RPMI8226 (cell line): ENCODE measurements at regions not wholly inside any gene's neighbourhood (a gene's known extent, or its start where the extent isn't known, plus 50 kb on each side); places are given as distances from the start of the nearest gene placed in this dataset.
"Not testable (repeated sequence)": the region's sequence is repeated elsewhere in the genome, so short reads cannot be mapped to it uniquely, and the experiment has no call there.

Experiments
- DNase-seq: peaks from one replicate; pipeline ENCODE4 v3.0.0-alpha.2; 2015

DNA sequence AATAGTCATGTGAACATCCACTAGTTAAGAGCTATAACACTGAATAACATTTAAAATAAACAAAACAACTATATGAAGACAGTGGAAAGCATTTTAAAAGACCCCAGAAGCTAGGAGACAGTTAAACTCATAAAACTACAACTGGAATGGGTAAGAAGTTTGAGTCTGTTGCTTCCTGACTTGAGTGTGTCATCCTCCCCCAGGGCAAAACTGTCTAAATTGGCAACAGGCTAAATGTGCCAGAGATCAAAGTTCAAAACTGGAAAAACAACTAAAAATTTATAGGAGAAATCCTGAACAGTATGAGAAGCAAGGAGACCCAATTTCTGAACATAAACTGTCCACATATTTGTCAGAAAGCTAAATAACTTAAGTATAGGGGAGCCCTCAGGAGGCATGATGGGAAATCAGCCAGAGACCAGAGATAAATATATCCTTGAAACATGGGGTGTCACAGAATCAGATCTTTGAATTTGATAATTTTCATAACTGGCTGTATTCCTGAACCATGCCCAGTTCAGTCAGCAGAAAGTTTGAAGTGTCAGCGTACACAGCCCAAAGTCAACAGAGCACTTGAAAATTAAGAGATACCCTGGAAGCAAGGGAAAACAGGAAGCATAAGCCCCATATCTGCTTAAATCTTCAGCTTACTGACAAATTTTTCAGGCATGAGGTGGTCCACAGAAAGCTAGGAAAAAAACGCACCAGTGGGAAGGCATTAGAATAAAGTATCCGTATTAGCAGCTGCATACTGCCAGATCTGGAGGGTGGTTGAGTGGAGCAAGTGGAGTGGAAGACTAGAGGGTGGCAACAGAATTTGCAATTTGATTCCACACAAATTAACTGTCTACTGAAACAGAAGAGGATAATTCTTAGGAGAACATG lies 516.1 kb upstream of the MAN1A1 start:
- no peak for DNase-seq

DNA sequence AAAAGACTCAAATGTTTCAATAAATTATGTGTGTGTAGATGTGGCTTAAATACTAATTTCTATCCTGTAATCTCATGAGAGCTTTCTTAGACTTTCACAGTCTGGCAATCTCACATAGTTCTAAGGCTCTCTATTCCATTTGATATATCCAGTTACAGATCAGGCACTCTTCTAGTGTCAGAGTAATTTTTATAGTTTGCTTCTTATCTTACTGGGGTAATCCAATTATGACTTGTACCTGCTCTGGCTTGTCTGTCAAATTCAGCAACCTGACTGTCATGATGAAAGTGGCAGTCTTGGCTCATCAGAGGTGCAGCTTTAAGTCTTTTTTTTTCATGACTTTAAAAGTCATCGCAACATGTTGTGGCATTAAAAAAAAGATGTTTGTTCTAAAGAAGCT lies 513.2 kb upstream of the MAN1A1 start:
- no peak for DNase-seq

DNA sequence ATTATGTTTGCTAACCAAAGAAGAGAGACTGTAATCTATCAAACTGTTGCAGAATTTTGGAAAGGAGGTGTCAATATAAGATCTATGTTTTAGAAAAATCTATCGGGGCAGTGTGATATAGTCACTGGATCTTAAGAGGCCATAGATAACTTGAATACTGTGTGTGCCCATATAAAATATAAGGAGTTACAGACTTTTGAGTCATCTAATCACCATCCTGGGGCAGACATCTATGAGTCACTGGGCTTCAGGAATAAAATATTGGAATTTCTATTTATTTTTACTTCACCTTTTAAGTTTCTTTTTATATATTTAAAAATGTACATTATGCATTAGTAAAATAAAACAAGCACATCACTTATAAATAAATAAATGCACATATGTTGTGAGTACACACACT lies 509.3 kb upstream of the MAN1A1 start:
- DNase-seq = no peak

DNA sequence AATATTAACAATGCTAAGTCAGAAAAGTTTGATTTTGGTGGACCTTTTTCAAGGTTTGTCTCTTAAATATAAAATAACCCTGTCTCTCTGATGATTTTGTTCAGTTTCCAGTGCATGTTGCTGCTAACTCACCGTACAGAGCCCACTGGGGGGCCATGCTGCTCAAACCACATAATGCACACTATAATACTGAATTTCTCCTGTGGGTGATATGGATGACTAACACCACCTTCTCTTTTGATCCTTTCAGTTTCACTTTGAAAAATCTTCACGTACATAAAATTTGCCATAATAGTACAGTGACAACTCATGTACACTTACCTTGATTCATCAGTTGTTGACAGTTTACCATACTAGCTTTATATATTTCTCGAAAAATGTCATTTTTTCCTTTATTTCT lies 506.6 kb upstream of the MAN1A1 start:
- no peak for DNase-seq

DNA sequence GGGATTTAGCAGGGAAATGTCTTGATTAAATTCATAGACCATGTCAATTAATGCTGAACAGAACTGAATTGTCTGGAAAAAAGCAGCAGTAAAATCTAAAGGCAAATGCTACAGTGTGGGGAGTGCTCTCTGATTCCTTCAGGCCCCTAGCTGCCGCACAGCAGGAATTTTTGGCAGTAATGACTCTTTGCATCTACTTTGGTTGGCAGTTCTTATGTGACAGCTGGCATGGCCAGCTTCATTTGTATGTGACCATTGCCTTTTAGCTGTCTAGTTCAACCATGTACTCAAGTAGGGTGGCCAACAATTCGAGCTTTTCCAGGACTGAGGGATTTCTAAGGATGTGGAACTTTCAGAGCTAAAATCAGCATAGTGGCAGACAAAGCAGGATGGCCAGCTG lies 499.1 kb upstream of the MAN1A1 start:
- DNase-seq = no peak

DNA sequence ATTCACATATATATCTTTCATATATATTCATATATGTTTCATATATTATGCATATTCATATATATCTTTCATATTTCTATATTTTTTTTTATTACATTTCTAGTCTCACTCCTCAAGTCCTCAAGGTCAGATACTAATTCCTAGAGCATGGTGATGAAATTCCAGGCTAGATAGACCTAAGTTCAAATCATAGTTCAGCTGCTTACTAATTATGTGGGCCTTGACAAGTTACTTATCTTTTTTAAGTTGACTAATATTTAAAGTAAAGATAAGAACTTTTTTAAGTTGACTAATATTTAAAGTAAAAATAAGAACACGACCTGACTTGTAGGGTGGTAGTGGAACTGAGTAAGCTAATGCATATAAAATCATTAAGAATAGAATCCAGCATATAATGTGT lies 495.6 kb upstream of the MAN1A1 start:
- no peak for DNase-seq

DNA sequence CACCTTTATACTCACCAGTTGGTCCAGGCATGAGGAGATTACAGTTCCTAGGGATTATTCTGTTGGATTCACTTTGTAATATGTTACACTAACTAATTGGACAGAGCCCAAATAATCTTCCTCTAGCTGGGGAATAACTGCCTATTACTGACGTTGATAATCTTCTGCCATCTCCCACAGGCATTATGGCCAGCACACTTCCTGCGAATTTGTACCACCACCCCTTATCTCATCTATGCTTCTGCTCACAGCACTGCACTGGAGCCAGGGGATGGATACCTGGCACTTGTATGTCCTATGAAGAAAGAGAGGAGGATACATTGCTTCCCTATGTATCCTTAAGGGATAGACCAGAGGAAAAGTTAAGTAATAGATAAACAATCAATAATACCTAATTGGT lies 494.8 kb upstream of the MAN1A1 start:
- DNase-seq = no peak

DNA sequence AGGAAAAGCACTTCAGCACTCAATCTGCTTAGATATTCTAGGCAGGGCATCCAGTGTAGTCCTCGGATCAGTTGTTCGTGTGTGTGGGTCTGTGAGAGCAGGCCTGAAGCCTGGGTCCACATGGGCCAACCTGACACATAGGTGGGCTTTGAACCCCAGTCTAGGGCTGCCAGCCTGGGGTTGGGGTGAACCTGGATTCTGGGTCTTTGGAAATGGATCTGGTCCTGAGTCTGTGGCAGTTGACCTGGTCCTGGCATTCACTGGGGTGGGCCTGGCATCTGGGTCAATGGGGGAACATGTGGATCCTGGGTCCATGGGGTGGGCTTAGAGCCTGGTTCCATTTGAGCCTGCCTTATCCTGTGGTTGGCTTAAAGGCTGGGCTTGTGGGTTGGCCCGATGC lies 492.6 kb upstream of the MAN1A1 start:
- no peak for DNase-seq

DNA sequence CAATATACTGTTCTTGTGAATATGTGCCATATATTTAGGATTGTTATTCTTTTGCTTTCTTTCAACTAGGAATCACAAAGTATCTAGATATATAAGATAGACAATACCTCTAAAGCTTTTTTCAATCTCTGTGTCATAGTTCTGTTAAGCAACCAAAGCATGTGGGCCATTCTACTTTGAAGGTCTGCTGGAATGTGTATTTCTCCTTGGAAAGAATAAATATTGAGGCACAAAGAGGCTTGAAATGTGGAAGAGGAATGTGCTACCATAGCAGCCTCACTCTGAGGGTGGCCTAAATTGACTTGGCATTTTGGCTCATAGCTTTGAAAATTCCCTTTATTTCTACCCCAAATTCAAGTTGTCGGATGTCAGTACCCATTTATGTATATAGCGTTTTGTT lies 488.5 kb upstream of the MAN1A1 start:
- DNase-seq = no peak

DNA sequence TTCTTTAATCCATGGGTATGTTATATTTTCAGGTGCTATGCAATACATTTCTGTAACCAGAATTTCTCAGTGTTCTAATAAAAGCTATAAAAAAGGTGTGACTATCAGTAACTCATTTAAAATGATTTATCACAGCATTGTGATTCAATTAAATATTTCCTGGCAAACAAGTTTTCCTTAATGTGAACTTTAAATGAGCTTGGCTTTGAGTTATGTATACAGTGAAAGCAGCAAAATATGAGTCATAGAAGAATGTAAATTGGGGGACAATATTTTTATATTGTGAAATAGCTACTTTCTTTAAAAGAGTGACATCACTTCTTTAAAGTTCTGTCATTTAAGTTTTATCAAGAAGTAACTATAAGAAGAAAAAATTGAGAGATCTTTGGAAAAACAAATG lies 484.9 kb upstream of the MAN1A1 start:
- DNase-seq = no peak

DNA sequence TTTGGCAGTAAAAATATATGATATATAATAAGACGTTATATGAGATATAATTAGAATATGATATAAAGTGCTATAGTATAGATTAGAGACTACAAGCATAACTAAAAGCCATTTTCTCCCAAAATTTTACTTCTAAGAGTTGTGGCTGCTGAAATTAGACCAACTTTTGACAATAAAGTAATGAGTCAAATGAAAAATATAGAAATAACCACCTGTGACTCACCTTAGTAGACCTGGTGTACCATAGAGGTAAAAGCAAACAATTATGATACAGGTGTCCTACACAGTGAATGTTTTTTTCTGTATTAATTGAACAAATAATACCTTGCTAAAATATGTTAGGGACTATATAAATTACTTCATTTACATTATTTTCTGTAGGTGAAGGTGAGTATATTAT lies 482.9 kb upstream of the MAN1A1 start:
- no peak for DNase-seq

DNA sequence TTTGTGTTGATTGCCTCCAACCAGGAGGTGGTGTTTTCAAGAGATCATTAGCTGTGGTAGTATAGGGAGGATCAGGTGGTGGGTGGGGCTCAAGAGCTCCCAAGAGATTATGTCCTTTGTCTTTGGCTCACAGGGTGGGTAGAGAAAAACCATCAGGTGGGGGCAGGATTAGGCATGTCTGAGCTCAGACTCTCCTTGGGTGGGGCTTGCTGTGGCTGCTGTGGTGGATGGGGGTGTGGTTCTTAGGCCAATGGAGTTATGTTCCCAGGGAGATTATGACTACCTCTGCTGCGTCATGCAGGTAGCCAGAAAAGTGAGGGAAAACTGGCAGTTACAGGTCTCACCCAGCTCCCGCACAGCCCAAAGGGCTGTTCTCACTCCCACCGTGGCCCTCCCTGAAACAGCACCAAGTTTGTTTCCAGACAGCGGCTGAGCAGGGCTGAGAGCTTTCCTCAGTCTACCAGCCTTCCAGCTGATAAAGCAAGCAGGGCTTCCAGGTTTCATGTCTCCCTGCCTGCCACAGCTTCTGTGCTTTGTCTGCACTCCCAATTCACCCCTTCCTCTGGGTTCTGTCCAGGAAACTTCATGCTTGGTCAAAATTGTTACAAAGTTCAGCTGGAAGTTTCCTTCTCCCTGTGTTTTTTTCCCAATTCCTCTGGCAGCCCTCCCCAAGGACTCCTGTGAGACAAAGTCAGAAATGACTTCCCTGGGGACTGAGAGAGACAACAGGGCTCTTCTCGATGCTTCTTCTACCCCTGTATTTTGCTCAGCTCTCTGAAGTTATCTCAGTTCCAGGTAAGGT lies 481.1 kb upstream of the MAN1A1 start:
- no peak for DNase-seq

DNA sequence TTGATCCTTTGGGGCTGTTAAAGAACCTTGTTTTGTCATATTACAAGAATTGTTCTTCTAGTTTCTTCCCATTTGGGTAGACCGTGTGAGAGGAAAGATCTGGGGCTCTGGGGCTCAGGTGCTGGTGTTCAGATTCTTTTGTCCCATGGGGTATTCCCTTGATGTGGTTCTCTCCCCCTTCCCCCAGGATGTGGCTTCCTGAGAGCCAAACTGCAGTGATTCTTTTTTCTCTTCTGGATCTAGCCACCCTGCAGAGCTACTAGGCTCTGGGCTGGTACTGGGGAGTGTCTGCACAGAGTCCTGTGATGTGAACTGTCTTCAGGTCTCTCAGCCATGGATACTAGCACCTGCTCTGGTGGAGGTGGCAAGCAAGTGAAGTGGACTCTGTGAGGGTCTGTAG lies 480.5 kb upstream of the MAN1A1 start:
- DNase-seq = no peak

DNA sequence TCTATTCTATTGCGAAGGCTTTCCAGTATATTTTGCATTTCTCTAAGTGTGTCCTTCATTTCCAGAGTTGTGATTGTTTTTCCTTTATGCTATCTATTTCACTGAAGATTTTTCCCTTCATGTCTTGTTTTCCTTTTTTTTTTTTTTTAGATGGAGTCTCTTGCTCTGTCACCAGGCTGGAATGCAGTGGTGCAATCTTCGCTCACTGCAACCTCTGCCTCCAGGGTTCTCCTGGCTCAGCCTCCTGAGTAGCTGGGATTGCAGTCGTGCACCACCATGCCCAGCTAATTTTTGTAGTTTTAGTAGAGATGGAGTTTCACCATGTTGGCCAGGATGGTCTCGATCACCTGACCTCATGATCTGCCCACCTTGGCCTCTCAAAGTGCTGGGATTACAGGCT lies 479.9 kb upstream of the MAN1A1 start:
- not testable (repeated sequence) for DNase-seq

DNA sequence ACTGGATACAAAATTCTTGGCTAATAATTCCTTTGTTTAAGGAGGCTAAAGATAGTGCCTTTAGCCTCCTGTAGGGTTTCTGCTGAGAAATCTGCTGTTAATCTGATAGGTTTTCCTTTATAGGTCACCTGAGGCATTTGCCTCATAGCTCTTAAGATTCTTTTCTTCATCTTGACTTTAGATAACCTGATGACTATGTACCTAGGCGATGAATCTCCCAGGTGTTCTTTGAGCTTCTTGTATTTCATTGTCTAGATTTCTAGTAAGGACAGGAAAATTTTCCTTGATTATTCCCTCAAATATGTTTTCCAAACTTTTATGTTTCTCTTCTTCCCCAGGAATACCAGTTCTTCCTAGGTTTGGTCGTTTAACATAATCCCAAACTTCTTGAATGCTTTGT lies 479.4 kb upstream of the MAN1A1 start:
- DNase-seq = no peak

DNA sequence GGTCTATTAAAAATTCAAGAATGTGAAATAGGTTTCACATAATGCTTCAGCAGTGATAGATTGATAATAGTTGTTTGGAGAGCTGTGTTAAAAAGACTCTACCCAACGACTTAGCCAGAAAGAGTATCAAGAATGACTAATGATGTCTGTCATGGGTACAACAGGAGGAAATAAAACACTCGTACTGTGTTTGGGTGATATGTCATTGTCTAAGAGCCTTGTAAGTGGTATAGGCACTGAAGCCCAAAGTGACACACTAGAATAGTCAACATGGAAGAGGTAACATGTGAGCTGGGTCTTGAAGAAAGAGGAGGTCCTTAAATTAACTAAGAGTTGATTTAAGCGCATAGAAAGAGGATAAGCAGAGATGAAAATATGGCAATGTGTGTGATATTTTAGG lies 471.8 kb upstream of the MAN1A1 start:
- no peak for DNase-seq

DNA sequence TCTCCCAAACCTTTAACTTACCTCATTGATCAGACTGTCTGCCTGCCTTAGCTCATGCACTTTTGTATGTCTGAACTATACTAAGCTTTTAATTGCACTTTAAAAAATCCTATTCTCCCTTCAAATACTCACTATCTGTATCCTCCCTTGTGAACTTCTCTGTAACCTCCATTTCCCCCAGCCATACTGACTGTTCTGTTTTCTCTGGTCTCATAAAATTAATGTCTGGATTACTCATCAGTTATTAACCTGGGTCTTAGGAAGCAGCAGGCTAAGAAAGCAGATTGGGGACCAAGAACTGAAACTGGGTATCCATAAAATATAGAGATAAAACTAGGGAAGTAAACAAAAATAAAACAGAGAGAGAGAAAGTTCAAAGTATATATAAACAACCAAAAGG lies 469.3 kb upstream of the MAN1A1 start:
- DNase-seq = no peak

DNA sequence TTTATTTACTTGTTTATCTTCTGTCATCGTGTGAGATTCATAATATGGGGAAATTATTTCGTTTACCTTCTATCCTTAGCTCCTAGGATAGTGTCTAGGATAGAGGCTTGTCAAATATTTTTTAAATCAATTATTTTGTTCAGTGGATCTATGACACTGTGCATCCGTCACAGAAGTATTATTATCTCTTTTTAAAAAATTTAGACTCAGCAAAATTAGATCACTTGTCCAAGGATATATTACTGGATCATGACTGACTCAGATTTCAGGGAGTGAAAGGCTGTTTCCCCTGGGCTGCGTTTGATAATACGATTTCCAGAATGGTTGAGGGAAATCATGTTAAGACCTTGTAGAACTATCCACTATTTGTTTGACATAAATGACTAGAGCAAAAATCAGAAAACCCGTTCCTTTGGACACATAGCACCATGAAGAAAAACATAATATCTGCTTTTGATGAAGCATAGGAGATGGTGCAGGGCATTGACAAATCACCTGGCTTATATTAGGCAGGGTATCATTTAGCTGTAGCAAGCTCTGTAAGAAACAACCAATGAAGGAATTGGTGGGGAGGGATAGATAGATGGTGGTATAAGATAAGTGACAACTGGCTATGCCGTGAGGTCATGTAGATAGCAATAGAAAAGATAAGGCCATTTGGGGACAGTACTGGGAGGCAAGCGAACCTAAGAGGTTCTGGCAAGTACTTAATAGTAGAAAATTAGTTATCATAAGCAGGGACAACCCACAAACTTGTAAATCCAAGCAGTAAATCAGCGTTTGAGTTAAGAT lies 465.2 kb upstream of the MAN1A1 start:
- DNase-seq = no peak

DNA sequence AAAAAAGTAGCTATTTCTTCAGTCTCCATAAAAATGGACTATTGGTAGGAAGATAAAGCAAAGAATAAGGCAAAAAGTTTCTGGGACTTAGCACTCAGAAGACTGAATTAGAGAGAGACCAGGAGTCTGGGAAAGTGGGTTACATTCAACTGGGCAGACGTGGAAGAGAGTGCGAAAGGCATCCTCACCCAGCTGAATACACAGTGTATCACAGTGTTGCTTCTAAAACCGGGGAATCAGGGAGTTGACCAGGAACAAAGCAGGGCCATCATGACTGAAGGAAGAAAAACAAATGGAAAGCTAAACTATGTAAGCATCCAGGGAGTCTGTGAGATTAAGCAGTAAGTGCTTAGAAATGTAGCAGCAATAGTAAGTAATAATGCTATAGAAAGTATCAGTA lies 452.9 kb upstream of the MAN1A1 start:
- no peak for DNase-seq

DNA sequence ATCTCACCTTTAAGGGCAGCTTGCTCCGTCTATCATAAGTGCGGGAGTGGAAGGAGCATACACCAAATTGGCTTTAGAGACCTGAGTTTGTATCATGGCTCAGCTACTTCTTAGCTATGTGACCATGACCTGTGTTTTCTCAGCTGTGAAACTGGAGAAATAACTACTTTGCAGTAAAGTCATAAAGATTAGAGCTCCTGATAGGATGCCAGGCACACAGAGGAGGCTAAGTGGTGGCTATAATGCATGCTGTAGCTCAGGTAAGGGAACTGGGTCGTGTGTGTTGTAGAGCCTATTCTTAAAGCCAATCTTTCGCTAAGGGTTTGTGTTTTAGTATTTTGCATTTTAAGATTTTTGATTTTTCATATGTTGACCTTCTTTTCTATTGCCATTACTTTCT lies 451.5 kb upstream of the MAN1A1 start:
- DNase-seq = no peak

DNA sequence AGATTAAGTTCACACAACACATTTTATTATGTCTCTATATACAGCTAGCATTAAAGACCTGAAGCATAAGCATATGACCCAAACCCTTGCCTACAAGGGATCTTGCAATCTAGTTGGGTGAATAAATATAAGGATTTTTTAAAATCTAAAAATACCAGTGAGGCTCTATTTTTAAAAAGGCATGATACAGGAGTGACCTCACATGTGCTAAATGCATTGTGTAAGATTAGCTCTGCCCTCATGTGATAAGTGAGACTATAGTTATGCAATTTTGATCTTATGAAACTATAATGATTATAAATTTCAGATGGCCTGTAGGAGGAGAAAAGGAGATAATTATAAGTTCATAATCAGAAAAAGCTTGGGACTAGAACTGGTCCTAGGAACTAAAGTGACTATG lies 451.0 kb upstream of the MAN1A1 start:
- DNase-seq = no peak

DNA sequence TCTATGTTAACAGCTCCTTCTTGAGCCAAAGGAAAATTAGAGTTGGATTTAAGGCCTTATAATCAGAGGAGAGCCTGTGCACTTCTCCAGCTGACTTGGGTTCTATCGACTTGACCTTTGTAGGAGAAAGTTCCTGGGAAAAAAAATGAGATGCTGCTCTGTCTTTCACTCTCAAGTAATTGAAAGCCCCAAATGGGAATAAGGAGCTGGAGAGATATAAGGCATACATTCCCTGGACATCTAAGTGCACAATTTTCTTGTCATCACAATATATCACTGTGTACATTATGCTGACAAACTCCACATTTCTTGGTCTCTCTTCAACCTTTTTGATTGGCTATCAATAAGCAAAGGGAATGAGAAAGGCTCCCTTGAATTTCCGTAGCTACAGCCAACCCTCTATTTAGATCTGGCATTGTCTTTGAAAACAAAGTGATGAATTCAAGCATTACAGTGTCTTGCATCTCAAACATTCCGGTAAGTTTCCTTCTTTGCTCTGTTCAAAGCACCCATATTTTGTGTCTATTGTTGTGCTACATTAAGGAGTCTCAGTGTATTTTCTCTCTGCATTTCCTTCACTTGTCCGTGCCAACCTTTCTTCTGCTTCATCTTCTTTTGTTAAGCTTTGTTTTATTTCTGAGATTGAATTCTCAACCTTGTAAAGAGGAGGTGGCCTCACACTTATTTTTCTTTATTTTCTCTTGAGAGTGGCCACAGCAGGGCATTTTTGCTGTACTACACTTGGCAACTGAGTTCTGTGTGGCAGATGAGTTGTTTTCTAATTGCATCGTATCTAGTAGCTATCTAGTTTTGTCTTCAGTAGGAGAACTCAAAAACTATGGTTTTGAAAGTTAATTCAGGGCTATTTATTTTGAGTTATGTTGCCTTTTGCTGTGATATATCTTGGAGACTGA lies 450.3 kb upstream of the MAN1A1 start:
- no peak for DNase-seq

DNA sequence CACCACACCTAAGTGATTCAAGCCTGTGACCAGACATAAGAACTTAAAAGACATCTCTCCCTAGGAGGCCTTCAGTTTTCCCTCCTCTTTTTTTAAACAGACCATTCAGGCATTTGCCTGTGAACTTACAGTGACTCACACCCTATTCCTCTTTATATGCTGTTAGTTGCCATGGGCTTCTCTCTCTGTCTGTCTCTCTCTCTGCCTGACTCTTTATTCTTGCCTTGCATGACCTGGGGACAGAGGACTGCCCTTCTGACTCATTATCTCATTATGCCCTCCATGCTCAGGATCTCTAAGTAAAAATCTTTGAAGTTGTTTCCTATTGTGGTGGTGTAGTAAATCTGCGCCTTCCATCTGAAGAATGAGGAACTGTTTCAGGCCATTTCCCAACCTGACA lies 442.2 kb upstream of the MAN1A1 start:
- no peak for DNase-seq
